ENCODE measurements at regions not wholly inside any gene's neighbourhood (a gene's known extent, or its start where the extent isn't known, plus 50 kb on each side); places are given as distances from the start of the nearest gene placed in this dataset.

- no peak for TF ChIP-seq POLR2AphosphoS5 (IDR thresholded peaks at IDR 0.05; ENCODE audit: borderline replicate concordance, low read depth, low read length)
- no peak for TF ChIP-seq EZH2 (IDR thresholded peaks at IDR 0.05)
These were observed 87.2 kb upstream of the VRK2 start for GRCh38 chr2:57959390-57959789.
